ENCODE measurements at regions not wholly inside any gene's neighbourhood (a gene's known extent, or its start where the extent isn't known, plus 50 kb on each side); places are given as distances from the start of the nearest gene placed in this dataset.

DNA sequence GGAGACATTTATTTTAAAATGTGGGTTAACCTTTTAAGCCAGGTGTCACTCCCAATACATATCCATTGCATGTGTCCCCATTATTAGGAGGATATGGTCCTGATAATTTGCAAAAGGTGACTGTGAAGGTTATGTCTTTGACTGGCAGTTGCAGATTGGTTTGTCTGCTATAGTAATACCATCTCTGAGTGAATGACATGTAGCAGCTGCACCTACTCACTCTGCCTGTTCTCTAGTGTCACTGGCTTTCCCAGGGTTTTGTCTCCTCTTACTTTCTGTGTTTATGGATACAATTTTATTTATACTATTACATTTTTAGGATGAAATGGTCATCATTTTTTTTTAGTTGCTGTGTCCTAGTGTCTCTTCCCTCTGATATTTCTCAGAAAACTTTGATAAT is 393.2 kb downstream of the C3orf38 start (continued):
- TF ChIP-seq, protein P1, sequence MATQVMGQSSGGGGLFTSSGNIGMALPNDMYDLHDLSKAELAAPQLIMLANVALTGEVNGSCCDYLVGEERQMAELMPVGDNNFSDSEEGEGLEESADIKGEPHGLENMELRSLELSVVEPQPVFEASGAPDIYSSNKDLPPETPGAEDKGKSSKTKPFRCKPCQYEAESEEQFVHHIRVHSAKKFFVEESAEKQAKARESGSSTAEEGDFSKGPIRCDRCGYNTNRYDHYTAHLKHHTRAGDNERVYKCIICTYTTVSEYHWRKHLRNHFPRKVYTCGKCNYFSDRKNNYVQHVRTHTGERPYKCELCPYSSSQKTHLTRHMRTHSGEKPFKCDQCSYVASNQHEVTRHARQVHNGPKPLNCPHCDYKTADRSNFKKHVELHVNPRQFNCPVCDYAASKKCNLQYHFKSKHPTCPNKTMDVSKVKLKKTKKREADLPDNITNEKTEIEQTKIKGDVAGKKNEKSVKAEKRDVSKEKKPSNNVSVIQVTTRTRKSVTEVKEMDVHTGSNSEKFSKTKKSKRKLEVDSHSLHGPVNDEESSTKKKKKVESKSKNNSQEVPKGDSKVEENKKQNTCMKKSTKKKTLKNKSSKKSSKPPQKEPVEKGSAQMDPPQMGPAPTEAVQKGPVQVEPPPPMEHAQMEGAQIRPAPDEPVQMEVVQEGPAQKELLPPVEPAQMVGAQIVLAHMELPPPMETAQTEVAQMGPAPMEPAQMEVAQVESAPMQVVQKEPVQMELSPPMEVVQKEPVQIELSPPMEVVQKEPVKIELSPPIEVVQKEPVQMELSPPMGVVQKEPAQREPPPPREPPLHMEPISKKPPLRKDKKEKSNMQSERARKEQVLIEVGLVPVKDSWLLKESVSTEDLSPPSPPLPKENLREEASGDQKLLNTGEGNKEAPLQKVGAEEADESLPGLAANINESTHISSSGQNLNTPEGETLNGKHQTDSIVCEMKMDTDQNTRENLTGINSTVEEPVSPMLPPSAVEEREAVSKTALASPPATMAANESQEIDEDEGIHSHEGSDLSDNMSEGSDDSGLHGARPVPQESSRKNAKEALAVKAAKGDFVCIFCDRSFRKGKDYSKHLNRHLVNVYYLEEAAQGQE (IDR thresholded peaks at IDR 0.05; ENCODE audit: borderline replicate concordance), result no peak
- no peak for TF ChIP-seq TAF1 (IDR thresholded peaks at IDR 0.05; ENCODE audit: low read depth)

DNA sequence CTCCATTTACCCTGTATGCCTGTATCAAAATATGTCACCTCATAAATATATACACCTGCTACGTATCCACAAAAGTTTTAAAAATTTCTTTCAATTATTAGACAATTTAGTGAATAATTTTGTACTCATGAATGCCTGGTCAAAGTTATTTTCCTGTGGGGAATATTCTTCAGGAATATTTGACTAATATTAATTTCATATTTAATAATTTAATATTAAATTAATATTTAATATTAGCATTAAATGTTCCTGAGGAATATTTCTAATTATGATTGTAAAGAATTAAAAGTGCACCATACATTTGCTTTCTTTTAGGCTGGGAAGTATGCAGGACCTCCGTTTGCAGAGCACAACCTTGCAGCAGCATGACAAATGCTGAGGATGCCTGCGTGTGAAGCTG is 422.7 kb downstream of the C3orf38 start:
- Histone ChIP-seq H3K4me3 (ENCODE audit: low read length) (no peak overlapping the region), H3K79me2 (replicated peaks; ENCODE audit: insufficient read depth, low read length) (no peaks in the 10 kb centered on the region), H3K9ac (ENCODE audit: low read length) (no peak overlapping the region), H3K27me3 (ENCODE audit: insufficient read depth, low read depth, low read length) (no peaks in the 10 kb centered on the region), H3K36me3 (ENCODE audit: insufficient read depth, low read length) (no peaks in the 10 kb centered on the region), H3F3A (ENCODE audit: insufficient read depth, low read length, poor library complexity, severe bottlenecking) (no peaks in the 10 kb centered on the region), H3K9me3 (ENCODE audit: low read length) (no peaks in the 10 kb centered on the region), H3K9me2 (ENCODE audit: insufficient read depth, low read length) (no peaks in the 10 kb centered on the region), H2AFZ (ENCODE audit: low read depth, low read length) (no peak overlapping the region), H3K4me2 (ENCODE audit: low read length) (no peak overlapping the region), H4K20me1 (ENCODE audit: insufficient read depth) (no peaks in the 10 kb centered on the region), H3K27ac (ENCODE audit: low read length) (no peak overlapping the region)
- TF ChIP-seq MXI1 (conservative IDR thresholded peaks at IDR 0.05; ENCODE audit: poor library complexity, severe bottlenecking) (no peak), TAF1 (IDR thresholded peaks at IDR 0.05; ENCODE audit: low read depth) (no peak), POLR2AphosphoS5 (IDR thresholded peaks at IDR 0.05) (no peak), EZH2 (IDR thresholded peaks at IDR 0.05; ENCODE audit: borderline replicate concordance, insufficient read depth, low read length, poor library complexity, severe bottlenecking) (no peak), RAD21 (conservative IDR thresholded peaks at IDR 0.05) (no peak), SMC3 (conservative IDR thresholded peaks at IDR 0.05; ENCODE audit: poor library complexity) (no peak)
- TF ChIP-seq, protein P1 (IDR thresholded peaks at IDR 0.05; ENCODE audit: borderline replicate concordance), result no peak

GRCh38 chr3:88573472-88573871 is 423.7 kb downstream of the C3orf38 start:
- H3K4me3 ChIP-seq (ENCODE audit: low read length), result no peak overlapping the region
- TF ChIP-seq EZH2 (IDR thresholded peaks at IDR 0.05; ENCODE audit: borderline replicate concordance, insufficient read depth, low read length, poor library complexity, severe bottlenecking) (no peak), SMC3 (conservative IDR thresholded peaks at IDR 0.05; ENCODE audit: poor library complexity) (no peak), EP300 (conservative IDR thresholded peaks at IDR 0.05; ENCODE audit: poor library complexity, severe bottlenecking) (no peak), CTCF (IDR thresholded peaks at IDR 0.05; ENCODE audit: poor library complexity, severe bottlenecking) (no peak), RAD21 (conservative IDR thresholded peaks at IDR 0.05) (no peak), TAF1 (IDR thresholded peaks at IDR 0.05; ENCODE audit: low read depth) (no peak), MXI1 (conservative IDR thresholded peaks at IDR 0.05; ENCODE audit: poor library complexity, severe bottlenecking) (no peak), POLR2AphosphoS5 (IDR thresholded peaks at IDR 0.05) (no peak)
- TF ChIP-seq, protein P1 (IDR thresholded peaks at IDR 0.05; ENCODE audit: borderline replicate concordance), result no peak
- H3K4me2 ChIP-seq (ENCODE audit: low read length), result no peak overlapping the region
- no peak overlapping the region for H3K9ac ChIP-seq (ENCODE audit: low read length)
- H3K79me2 ChIP-seq (replicated peaks; ENCODE audit: insufficient read depth, low read length), result no peaks in the 10 kb centered on the region
- H3K27me3 ChIP-seq (ENCODE audit: insufficient read depth, low read depth, low read length), result no peaks in the 10 kb centered on the region
- no peaks in the 10 kb centered on the region for H4K20me1 ChIP-seq (ENCODE audit: insufficient read depth)
- no peak overlapping the region for H3K27ac ChIP-seq (ENCODE audit: low read length)
- no peaks in the 10 kb centered on the region for H3K9me2 ChIP-seq (ENCODE audit: insufficient read depth, low read length)
- H3K36me3 ChIP-seq (ENCODE audit: insufficient read depth, low read length), result no peaks in the 10 kb centered on the region
- H3K9me3 ChIP-seq (ENCODE audit: low read length), result no peaks in the 10 kb centered on the region
- H2AFZ ChIP-seq (ENCODE audit: low read depth, low read length), result no peak overlapping the region
- no peaks in the 10 kb centered on the region for H3F3A ChIP-seq (ENCODE audit: insufficient read depth, low read length, poor library complexity, severe bottlenecking)

Measured in neural cell (in vitro differentiated cells).